Neutrophil (primary cell): ENCODE measurements at regions not wholly inside any gene's neighbourhood (a gene's known extent, or its start where the extent isn't known, plus 50 kb on each side); places are given as distances from the start of the nearest gene placed in this dataset.

Source experiments
- H3K27ac ChIP-seq: fragments of 200-600 bp; sonication (generic); 2 replicates; pipeline ENCODE4 v1.5.1; 2016; ENCODE audit warnings: mild to moderate bottlenecking, moderate library complexity
- H3K27me3 ChIP-seq: fragments of 200-600 bp; sonication (generic); 2 replicates; pipeline ENCODE4 v1.6.0; 2016; ENCODE audit warnings: mild to moderate bottlenecking
- H3K36me3 ChIP-seq: fragments of 200-600 bp; sonication (generic); 2 replicates; pipeline ENCODE4 v1.5.1; 2017
- H3K4me1 ChIP-seq, 2 experiments: fragments of 200-600 bp in 1 of 2; sonication (generic) in 1 of 2; 1 replicate in 1 of 2; 2 replicates in 1 of 2; pipeline versions ENCODE4 v1.5.1 to v1.6.1; 2013 to 2016; ENCODE audit warnings: low read depth in 1 of 2, low read length in 1 of 2, mild to moderate bottlenecking in 1 of 2, moderate library complexity in 1 of 2; ENCODE audit not compliant: control insufficient read depth in 1 of 2, insufficient read depth in 1 of 2
- H3K4me3 ChIP-seq, 2 experiments: fragments of 200-600 bp in 1 of 2; sonication (generic) in 1 of 2; 1 replicate in 1 of 2; 2 replicates in 1 of 2; pipeline ENCODE4 v1.5.1; 2013 to 2016; ENCODE audit warnings: low read depth in 1 of 2, low read length in 1 of 2, mild to moderate bottlenecking in 1 of 2, moderate library complexity in 1 of 2
- H3K9me3 ChIP-seq: fragments of 200-600 bp; sonication (generic); 2 replicates; pipeline ENCODE4 v1.5.1; 2016
- CTCF ChIP-seq: fragments of 200-600 bp; sonication (generic); IDR thresholded peaks from 2 replicates; pipeline ENCODE4 v1.5.1; 2016; ENCODE audit warnings: antibody characterized with exemption

- Histone ChIP-seq H3K36me3 (no peaks in the 10 kb centered on the region), H3K27me3 (peaks cover 22% of the 10 kb centered on the region), H3K4me1 (no peaks in the 10 kb centered on the region), H3K27ac (no peak overlapping the region), H3K4me3 (no peak overlapping the region), H3K9me3 (no peaks in the 10 kb centered on the region)
- no peak for TF ChIP-seq CTCF
These were observed 177.6 kb downstream of the JCAD start for GRCh38 chr10:29881811-29882210.

- no peak for TF ChIP-seq CTCF
- no peaks in the 10 kb centered on the region for H3K9me3 ChIP-seq
- H3K4me3 ChIP-seq = no peak overlapping the region
- H3K4me1 ChIP-seq = no peaks in the 10 kb centered on the region
- no peak overlapping the region for H3K27ac ChIP-seq
- no peaks in the 10 kb centered on the region for H3K36me3 ChIP-seq
- H3K27me3 ChIP-seq = peaks cover 23% of the 10 kb centered on the region
These were observed 178.0 kb downstream of the JCAD start for GRCh38 chr10:29881336-29881771.

- Histone ChIP-seq H3K27ac (no peak overlapping the region), H3K4me1 (no peaks in the 10 kb centered on the region), H3K27me3 (peaks cover 28% of the 10 kb centered on the region), H3K4me3 (no peak overlapping the region), H3K9me3 (no peaks in the 10 kb centered on the region), H3K36me3 (no peaks in the 10 kb centered on the region)
- no peak for TF ChIP-seq CTCF
These were observed 178.5 kb downstream of the JCAD start for GRCh38 chr10:29880856-29881255.

GRCh38 chr10:29879862-29880261 lies 179.5 kb downstream of the JCAD start:
- no peaks in the 10 kb centered on the region for H3K9me3 ChIP-seq
- no peak overlapping the region for H3K27ac ChIP-seq
- no peak for TF ChIP-seq CTCF
- no peaks in the 10 kb centered on the region for H3K36me3 ChIP-seq
- H3K4me1 ChIP-seq = no peaks in the 10 kb centered on the region
- no peak overlapping the region for H3K4me3 ChIP-seq
- peaks cover 32% of the 10 kb centered on the region for H3K27me3 ChIP-seq

GRCh38 chr10:29878492-29878891 lies 180.9 kb downstream of the JCAD start:
- Histone ChIP-seq H3K36me3 (no peaks in the 10 kb centered on the region), H3K27ac (no peak overlapping the region), H3K9me3 (no peaks in the 10 kb centered on the region), H3K27me3 (peaks cover 45% of the 10 kb centered on the region), H3K4me3 (no peak overlapping the region), H3K4me1 (no peaks in the 10 kb centered on the region)
- no peak for TF ChIP-seq CTCF
